ENCODE measurements at regions not wholly inside any gene's neighbourhood (a gene's known extent, or its start where the extent isn't known, plus 50 kb on each side); places are given as distances from the start of the nearest gene placed in this dataset.

- TF ChIP-seq RAD21 (IDR thresholded peaks at IDR 0.05; ENCODE audit: low read depth) (no peak), CEBPB (IDR thresholded peaks at IDR 0.05) (no peak), YY1 (IDR thresholded peaks at IDR 0.05; ENCODE audit: low read depth) (no peak), MAX (IDR thresholded peaks at IDR 0.05) (no peak)
These were observed 528.5 kb downstream of the ADGRL2 start for GRCh38 chr1:82329226-82329625.

Measured in Ishikawa (cell line).